ENCODE measurements at regions not wholly inside any gene's neighbourhood (a gene's known extent, or its start where the extent isn't known, plus 50 kb on each side); places are given as distances from the start of the nearest gene placed in this dataset.
A peak's percentile ranks its signal among the peaks of the same experiment; 100 is the strongest.
"Not testable (repeated sequence)": the region's sequence is repeated elsewhere in the genome, so short reads cannot be mapped to it uniquely, and the experiment has no call there.

DNA sequence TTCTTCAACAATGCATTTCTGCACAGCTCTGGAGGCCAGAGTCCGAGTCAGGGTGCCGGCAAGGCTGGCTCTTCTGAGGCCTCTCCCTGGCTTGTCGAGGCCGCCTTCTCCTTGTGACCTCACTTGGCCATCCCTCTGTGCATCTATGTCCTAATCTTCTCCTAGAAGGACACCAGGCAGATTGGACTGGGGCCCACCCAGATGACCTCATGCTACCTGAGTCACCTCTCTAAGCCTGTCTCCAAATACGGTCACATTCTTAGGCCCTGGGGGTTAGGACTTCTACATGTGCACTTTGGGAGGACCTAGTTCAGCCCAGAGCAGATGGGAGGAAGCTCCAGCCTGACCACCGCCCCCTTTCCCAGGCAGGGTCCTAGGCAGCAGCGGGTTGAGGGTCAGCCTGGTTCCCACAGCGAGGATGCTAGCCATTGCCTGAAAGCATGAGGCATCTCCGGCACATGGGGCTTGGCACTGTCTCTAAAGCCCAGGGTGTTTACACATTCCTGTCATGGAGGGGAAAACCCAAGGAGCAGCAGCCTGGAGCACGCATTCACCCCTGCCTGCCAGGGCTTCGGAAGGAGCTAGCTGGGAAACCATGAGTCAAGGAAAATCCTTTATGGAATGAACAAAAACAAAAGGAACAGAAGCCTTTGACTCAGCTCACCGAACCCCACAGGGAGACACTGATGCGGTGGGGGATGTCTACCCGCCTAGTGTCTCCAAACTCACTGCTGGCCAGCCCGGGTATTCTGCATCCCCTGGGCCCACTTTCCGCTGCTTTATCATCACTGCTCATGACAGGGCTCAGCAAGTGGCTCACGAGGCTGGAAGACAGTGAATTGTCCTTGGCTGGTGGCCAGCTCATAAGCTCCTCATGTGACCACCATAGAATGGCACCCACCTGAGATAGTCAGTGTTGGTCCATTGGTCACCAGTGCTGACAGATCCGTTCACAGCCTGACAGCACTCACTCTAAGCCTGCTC is 140.2 kb upstream of the ZNF469 start:
- peak; percentile 80 for DNase-seq (ENCODE audit: low read depth, low spot score)

DNA sequence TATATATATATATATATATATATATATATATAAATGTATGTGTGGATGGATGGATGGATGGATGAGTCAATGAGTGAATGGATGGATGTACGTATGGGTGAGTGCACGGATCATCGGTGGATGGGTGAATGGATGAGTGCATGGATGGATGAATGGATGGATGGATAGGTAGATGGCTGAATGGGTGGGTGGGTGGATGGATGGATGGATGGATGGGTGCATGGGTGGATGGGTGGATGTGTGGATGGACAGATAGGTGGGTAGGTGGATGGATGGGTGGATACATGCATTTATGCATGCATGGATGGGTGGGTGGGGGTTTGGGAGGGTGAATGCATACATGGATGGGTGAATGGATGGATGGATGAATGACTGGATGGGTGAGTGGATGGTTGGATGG is 138.8 kb upstream of the ZNF469 start:
- DNase-seq (ENCODE audit: low read depth, low spot score): not testable (repeated sequence)

DNA sequence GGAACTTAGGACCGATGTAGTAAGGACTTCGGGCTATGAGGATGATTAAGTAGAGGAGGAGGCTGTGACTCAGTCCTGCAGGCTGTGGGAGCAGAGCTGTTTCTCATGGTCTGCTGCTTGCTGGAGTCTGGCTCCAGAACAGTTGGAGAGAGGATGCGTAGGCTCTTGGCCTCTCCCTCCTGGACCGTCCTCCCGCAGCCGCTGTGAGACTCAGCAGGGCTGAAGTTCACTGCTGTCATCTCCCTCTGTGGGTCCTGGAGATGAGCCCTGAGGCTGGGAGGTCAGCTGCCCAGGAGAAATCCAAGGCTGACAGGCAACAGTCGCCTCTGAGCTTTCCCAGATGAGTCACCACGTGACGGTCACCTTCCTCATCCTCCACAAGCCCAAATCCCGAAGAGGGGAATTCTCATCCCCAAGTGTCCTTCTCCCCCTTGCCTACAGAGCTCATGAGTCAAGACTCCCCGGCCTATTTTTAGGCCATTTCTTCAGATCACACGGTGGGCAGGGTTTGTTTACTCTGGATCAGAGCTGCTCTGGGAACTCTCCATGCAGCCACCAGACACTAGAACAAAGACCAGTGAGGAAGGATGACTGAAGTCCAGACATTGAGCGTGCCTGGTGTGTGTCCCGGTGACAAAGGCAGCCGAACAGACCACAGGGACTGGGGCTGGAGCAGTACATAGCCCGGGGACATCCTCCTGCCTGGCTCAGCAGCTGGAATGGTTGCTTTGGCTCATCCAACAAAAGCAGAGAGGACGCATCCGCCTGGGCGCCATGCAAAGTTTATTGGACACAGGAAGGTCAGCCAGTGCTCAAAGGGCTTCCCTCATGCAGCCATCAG is 137.3 kb upstream of the ZNF469 start:
- peak; percentile 36 for DNase-seq (ENCODE audit: low read depth, low spot score)

DNA sequence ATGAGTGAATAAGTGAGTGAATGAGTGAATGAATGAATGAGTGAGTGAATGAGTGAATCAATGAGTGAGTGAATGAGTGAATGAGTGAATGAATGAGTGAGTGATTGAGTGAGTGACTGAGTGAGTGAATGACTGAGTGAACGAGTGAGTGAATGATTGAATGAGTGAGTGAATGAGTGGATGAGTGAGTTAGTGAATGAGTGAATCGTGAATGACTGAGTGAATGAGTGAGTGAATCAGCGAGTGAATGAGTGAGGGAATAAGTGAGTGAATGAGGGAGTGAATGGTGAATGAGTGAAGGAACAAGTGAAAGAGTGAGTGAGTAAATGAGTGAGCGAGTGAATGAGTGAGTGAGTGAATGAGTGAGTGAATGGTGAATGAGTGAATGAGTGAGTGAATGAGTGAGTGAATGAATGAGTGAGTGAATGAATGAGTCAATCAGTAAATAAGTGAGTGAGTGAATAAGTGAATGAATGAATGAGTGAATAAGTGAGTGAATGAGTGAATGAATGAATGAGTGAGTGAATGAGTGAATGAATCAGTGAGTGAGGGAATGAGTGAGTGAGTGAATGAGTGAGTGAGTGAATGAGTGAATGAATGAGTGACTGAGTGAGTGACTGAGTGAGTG is 135.7 kb upstream of the ZNF469 start:
- not testable (repeated sequence) for DNase-seq (ENCODE audit: low read depth, low spot score)

DNA sequence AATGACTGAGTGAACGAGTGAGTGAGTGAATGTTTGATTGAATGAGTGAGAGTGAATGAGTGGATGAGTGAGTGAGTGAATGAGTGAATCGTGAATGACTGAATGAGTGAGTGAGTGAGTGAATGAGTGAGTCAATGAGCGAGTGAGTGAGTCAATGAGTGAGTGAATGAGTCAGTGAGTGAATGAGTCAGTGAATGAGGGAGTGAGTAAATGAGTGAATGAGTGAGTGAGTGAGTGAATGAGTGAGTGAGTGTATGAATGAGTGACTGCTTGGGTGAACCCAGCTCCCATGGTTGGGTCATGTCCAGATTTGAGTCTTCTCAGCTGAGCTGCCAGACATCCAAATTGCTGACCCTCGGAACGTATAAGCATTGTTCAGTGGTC is 135.2 kb upstream of the ZNF469 start:
- DNase-seq (ENCODE audit: low read depth, low spot score): not testable (repeated sequence)

DNA sequence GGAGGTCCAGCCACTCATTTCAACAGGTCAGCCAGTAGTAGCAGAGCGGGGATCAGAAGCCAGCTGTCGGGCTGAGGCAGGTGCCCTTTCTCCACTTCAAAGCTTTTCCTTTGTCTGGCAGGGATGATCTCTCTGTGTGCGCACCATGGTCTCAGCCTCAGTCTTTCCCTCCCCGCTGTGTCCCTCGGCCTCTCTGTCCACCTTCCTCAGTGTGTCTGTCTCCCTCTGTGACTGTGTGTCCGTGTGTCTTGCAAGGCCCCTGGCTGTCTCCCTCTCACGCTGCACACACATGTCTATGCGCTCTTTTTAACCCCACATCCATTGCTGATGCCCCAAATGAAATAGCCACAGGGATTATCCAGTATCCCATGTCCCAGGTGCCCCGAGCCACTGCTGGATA is 134.0 kb upstream of the ZNF469 start:
- not testable (repeated sequence) for DNase-seq (ENCODE audit: low read depth, low spot score)

DNA sequence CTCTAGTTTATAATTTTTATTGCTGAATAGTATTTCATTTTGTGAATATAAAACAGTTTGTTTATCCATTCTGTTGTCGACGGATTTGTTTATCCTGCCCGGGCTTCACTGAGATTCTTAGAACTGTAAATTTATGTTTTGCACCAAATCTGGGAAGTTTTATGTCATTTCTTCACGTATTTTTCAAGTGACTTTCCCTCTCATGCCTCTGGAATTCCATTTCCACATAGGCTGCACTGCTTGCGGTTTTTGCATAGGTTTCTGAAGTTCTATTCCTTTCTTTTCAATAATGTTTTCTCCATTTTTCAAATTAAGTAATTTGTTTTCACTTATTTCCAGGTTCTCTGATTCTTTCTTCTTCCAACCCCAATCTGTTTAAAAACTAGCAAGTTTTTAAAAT is 132.4 kb upstream of the ZNF469 start:
- not testable (repeated sequence) for DNase-seq (ENCODE audit: low read depth, low spot score)

DNA sequence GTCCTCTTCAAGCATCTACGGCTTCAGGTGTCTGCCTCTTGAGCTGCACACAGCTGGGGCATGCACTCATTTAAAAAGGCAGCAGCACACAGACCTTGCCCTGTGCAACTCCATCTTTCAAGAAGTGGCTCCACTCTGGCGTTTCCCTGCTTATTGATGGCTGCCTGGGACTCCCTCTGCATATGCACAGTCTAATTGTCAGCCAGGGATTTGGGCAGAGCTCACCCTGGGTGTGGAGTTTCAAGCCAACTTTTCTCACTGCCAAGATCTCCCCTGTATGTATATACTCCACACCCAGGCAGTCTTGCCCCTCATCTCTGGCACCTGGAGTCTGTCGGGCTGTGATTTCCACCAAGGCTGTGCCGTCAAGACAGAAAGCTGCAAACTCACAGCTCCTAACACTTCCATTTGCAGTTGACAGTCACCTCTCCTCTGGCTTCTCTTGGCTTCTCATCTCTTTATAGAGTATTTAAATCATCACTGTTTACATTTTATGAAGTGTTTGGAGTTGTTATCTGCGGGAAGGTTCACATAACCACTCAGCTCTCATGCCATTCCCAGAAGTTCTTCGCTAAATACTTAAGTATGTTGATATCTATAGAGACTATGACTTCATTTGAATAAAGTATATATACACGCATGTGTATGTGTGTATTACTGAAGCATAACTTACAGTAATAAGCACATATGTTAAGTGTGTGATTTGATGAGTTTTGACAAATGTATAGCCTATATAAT is 130.5 kb upstream of the ZNF469 start:
- not testable (repeated sequence) for DNase-seq (ENCODE audit: low read depth, low spot score)

DNA sequence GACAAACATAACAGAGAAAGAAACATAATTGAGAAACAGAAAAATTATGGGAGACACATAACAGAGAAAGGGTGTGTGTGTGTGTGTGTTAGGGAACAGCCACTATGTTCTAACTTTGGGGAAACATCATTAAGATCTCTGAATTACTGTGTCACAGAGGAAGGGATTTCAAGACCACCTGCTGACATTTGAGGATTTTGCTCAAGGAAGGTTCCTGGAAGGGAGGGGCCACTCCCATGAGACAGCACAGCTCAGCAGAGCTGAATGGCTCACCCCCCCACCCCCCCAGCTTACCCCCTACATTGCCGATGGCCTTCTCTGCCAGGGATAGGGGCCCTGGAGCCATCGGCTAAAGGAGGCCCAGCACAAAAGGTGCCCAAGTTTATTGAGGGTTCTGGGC is 124.6 kb upstream of the ZNF469 start:
- not testable (repeated sequence) for DNase-seq (ENCODE audit: low read depth, low spot score)

DNA sequence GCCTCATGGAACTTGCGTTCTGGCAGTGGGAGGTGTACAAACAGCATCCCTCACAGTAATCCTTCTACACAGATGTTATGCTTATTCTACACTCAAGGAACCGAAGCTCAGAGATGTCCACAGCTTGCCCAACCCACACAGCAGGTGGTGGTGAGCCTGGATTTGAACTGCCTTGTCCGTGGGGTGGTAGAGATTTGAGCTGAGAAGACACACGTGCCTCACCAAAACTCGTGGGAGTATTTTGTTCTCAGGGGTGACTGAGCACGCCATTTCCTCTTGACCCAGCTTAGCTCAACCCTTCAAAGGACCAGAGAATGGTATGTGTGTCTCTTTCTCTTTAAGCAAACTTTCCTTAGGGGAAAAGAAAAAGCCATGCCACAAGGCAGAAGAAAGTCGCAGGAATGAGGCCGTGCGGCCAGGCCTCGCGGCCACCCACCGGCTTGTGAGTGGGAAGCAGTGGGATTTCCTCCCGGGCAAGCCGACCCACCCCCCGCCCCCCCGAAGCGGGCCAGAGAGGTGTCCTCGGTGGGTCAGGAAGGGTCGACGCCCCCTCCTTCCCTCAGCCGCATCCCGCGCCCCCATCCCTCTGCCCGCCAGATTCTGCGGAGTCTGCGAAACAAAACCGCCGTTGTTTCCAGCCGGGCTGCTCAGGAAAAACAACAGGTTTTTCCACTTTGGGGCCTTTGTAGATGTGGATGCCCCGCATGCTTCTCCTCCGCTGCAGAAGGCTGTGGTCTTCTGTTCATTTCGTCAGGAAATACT is 123.8 kb upstream of the ZNF469 start:
- not testable (repeated sequence) for DNase-seq (ENCODE audit: low read depth, low spot score)

DNA sequence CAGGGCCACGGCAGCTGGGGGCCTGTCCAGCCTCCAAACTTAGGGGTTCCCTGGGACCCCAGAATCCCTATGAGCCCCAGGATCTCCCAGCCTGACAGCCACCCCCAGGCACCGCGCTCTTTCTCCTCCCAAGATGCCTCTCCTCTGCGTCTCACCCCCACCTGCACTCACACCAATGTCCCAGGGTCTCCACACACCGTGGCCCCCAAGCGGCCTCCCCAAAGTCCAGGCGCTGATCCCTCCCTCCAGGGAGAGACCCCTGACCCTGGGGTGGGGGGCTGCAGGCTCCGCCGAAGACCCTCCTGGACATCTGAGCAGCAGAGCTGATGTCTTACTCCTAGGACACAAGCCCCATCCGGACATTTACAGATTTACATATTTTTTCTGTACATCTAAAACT is 123.2 kb upstream of the ZNF469 start:
- DNase-seq (ENCODE audit: low read depth, low spot score): not testable (repeated sequence)

DNA sequence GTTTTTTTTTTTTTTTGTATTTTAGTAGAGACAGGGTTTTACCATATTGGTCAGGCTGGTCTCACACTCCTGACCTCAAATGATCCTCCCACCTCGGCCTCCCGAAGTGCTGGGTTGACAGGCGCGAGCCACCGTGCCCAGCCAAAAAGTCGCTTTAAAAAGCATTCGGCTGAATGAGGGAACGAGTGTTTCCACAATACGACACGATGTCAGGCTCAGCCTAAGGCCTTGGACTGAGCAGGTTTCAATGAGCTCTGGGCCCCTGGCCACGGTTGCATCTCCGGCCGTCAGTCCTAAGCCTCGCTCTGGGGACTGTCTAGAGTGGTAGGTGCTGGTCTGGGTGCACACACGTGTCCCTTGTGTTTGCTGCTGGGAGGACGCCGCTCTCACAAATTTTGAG is 122.6 kb upstream of the ZNF469 start:
- DNase-seq (ENCODE audit: low read depth, low spot score): not testable (repeated sequence)

DNA sequence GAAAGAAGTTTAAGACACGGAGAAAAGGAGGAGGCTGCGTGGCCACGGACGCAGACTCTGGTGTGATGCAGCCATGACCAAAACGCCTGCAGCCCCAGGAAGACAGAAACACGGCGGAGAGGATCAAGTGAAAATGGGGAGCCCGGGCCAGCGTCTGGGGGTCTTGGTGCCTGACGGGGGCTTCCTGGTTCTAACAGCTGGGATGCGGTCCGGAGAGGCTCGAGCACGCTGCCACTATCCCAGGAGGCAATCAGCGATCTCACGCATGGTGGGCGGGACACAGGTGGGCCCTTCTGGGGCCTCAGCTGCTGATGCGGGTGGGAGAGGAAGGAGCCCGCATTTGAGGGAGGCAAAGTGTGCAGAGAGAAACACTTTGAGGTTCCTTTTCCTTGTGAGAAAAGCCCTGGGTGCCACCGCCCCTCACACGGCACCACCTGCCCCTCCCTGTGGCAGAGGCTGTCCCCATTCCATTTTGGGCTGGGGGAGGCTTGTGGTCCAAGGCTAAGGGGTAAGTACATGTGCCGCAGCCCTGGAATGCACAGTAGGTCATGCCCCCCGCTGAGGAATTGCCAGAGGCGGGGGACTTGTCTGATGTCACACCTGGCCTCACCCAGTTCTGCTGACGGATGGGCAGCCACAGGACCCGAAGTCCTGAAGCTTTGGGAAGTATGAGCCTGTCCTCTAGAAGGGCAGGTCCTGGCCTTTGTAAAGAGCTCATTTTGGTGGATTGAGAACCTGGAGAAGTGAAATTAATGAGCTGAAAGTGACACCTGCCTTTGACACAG is 121.7 kb upstream of the ZNF469 start:
- not testable (repeated sequence) for DNase-seq (ENCODE audit: low read depth, low spot score)

DNA sequence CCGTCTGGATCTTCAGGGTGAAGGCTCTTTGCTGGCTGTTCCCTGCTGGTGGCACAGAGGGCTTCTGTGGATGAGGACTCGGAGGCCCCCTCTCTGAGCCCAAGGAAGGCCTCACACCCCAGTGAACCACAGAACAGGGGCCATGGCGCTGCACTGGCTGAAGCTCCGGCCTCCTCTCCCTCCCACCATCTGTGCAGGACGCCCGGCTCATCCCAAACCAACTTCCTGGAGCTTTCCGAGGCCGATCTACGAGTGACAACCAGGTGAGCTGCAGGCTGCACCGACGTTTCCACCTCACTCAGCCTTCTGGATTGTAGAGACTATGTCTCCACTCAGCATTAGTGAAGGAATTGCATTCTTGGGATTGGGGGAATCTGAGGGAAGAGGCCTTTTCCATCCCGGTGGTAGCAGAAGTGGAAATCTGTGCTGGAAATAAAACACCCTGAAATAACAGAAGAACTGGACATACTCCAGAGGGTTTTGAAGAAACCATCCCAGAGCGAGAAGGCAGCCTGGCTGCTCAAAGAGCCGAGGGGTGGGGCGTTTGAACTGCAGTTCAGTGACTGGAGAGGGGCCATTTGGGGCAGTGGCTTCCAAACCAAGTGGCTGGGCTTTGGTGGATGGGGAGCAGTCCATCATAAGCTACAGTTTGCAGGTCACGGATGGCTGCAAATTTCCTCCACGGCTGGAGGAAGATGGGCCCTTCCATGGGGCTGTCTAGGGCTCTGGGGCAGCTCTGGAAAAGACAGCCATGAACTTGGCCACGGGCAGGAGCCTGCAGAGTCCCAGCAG is 120.7 kb upstream of the ZNF469 start:
- not testable (repeated sequence) for DNase-seq (ENCODE audit: low read depth, low spot score)

DNA sequence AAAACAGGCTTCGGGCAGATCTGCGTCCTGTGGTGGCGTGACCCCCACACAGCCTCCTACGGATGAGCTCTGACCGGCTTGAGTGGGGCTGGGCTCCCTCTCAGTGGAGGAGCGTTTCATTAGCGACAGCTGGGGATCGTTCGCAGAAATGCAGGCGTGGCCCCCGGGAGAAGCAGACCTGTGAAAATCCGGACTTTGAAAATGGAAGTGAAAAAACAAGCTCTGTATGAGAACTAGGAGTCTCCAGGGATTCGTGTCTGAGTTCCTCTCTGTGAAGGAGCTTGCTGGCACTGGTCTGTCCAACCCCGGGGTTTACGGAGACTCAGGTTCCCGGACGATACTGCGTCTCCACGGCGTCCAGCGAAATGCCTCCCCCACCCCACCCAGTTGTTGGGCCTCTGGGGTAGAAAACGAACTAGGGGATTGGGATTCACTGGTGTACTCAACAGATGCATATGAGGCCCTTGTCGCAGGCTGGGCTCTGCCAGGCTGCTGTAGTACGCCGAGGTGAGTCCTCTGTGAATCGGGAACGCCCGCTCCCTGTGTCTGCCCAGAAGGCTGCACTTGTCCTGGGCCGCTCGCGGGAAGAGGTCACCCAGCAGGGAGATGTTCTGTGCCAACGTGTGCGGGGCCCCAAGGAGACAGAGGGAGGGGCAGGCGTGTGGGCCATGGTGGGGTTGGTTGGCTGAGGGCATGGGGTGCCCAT is 119.7 kb upstream of the ZNF469 start:
- not testable (repeated sequence) for DNase-seq (ENCODE audit: low read depth, low spot score)

DNA sequence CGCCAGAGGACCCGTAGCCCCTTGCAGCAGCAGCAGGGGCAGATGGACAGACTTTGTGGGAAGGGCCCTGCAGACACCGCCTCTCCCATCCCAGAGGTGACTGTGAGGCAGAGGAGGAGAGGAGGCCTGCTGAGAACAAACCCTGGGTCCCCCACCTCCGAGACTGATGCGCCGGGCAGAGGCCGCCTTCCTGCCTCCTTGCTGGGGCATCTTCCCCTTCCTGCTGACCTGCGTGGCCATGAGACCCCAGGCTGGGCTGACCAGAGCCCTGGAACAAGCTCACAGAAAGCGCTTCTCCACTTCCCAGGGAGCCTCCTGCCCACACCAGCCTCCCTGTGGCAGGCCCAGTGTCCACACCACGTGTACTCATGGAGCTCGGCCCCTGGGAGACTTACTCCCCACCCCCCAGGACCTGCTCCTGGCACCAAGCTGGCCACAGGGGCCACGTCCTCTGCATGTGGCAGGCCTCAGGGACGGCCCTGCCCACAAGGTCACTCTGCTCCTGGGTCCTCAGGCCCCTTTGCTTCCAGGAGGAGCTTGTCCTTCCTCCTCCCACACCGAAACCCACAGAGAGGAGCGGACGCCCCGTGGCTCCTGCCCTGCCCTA is 119.0 kb upstream of the ZNF469 start:
- DNase-seq (ENCODE audit: low read depth, low spot score): not testable (repeated sequence)

DNA sequence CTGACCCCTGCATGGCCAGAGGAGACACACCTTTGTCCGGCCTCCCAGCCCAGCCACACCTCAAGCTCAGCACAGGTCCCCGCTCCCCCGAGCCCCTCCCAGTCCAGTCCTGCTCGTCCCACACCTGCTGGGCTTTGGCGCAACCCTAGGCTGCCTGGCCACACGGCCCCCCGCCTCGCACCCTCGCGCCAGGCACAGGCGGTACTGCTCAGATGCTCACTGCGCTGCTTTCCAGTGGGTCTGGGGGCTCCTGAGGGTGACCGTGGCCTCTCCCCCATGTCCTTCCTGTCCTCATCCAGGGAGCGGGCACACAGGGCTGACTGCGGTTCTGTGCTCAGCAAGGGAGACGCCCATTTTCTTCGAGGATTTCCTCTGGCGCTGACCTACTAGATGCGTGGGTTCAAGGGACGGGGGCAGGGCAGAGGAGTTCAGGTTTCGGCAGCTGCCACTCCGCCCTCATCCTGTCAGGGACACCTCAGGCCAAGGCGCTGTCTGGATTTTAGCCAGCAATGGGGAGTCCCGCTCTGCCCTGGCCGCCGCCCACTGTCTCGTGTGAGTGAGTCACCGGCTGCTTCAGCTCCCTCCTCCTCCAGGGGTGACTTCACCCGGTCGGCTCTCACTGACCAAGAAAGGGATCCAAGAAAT is 118.0 kb upstream of the ZNF469 start:
- DNase-seq (ENCODE audit: low read depth, low spot score): peak; percentile 66
